ENCODE measurements at regions not wholly inside any gene's neighbourhood (a gene's known extent, or its start where the extent isn't known, plus 50 kb on each side); places are given as distances from the start of the nearest gene placed in this dataset.

GRCh38 chr6:77403424-77403823 lies 59.9 kb downstream of the HTR1B start:
- no peak for FAIRE-seq

- FAIRE-seq, result no peak
Measured at GRCh38 chr6:77401231-77401630, 62.1 kb downstream of the HTR1B start.

- FAIRE-seq, result no peak
Measured at GRCh38 chr6:77397561-77397960, 65.7 kb downstream of the HTR1B start.

GRCh38 chr6:77389402-77389801 lies 73.9 kb downstream of the HTR1B start:
- no peak for FAIRE-seq

- FAIRE-seq, result no peak
Measured at GRCh38 chr6:77383026-77383425, 80.3 kb downstream of the HTR1B start.

GRCh38 chr6:77373955-77374354 lies 89.3 kb downstream of the HTR1B start:
- no peak for FAIRE-seq

GRCh38 chr6:77371748-77372147 lies 91.5 kb downstream of the HTR1B start:
- FAIRE-seq, result no peak

- FAIRE-seq, result no peak
Measured at GRCh38 chr6:77368660-77369313, 94.5 kb downstream of the HTR1B start.

GRCh38 chr6:77366798-77367197 lies 96.5 kb downstream of the HTR1B start:
- FAIRE-seq, result no peak

- no peak for FAIRE-seq
Measured at GRCh38 chr6:77363702-77364101, 99.6 kb downstream of the HTR1B start.

GRCh38 chr6:77362055-77362454 lies 101.2 kb downstream of the HTR1B start:
- FAIRE-seq, result no peak

- FAIRE-seq, result no peak
Measured at GRCh38 chr6:77361018-77361417, 102.3 kb downstream of the HTR1B start.

GRCh38 chr6:77356821-77357220 lies 106.5 kb downstream of the HTR1B start:
- FAIRE-seq, result no peak

GRCh38 chr6:77354581-77354980 lies 108.7 kb downstream of the HTR1B start:
- FAIRE-seq, result no peak

GRCh38 chr6:77353129-77353528 lies 110.2 kb downstream of the HTR1B start:
- no peak for FAIRE-seq

GRCh38 chr6:77341058-77341986 lies 122.0 kb downstream of the HTR1B start:
- FAIRE-seq, result no peak

- FAIRE-seq, result no peak
Measured at GRCh38 chr6:77340331-77340730, 123.0 kb downstream of the HTR1B start.

GRCh38 chr6:77339926-77340325 lies 123.4 kb downstream of the HTR1B start:
- no peak for FAIRE-seq

GRCh38 chr6:77337392-77337791 lies 125.9 kb downstream of the HTR1B start:
- no peak for FAIRE-seq

GRCh38 chr6:77334093-77334492 lies 129.2 kb downstream of the HTR1B start:
- FAIRE-seq, result no peak

- no peak for FAIRE-seq
Measured at GRCh38 chr6:77332915-77333623, 130.2 kb downstream of the HTR1B start.

GRCh38 chr6:77326711-77327110 lies 136.6 kb downstream of the HTR1B start:
- FAIRE-seq, result no peak

- FAIRE-seq, result no peak
Measured at GRCh38 chr6:77326029-77326428, 137.3 kb downstream of the HTR1B start.

- FAIRE-seq, result no peak
Measured at GRCh38 chr6:77324866-77325265, 138.4 kb downstream of the HTR1B start.

Measured in A204.1 (cell line).